PFSK-1 (cell line): ENCODE measurements at regions not wholly inside any gene's neighbourhood (a gene's known extent, or its start where the extent isn't known, plus 50 kb on each side); places are given as distances from the start of the nearest gene placed in this dataset.

Source experiments
- POLR2AphosphoS5 ChIP-seq: IDR thresholded peaks from 2 replicates; pipeline ENCODE4 v1.6.1; 2012; ENCODE audit warnings: low read depth, mild to moderate bottlenecking, control low read depth, low read length, moderate library complexity
- SIN3A ChIP-seq: IDR thresholded peaks from 2 replicates; pipeline ENCODE4 v1.6.1; 2012; ENCODE audit warnings: mild to moderate bottlenecking, low read length, moderate library complexity, borderline replicate concordance; ENCODE audit not compliant: insufficient read depth
- TF ChIP-seq, protein P1 (sequence below), 2 experiments: IDR thresholded peaks; 2 replicates each; pipeline versions ENCODE4 v1.6.1 to v1.8.0; 2011 to 2012; ENCODE audit warnings: low read depth in 2 of 2, low read length in 2 of 2, control low read depth in 1 of 2, inconsistent platforms in 1 of 2, mild to moderate bottlenecking in 1 of 2, moderate library complexity in 1 of 2; ENCODE audit not compliant: insufficient read depth in 1 of 2

DNA sequence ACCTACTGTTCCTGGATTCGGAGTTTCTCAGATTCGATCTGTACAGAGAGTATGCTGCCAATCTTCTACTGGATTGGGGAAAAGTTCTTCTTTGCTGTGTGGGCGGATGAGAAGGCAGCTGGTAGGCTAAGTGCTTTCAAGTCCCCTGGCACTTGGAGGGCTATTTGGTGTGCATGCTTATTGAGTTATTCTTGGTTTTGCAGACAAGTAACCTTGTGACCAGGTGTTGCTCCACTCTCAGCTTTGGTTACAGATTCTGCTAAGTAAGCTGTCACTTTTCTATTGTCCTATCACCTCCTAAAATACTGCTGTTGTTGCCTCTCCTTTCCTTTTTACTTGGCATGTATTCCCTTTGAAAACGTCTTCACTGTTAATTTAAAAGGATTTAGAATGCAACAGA, 1375.1 kb upstream of the LRRTM3 start:
- TF ChIP-seq SIN3A (no peak), POLR2AphosphoS5 (no peak)
- TF ChIP-seq, protein P1, sequence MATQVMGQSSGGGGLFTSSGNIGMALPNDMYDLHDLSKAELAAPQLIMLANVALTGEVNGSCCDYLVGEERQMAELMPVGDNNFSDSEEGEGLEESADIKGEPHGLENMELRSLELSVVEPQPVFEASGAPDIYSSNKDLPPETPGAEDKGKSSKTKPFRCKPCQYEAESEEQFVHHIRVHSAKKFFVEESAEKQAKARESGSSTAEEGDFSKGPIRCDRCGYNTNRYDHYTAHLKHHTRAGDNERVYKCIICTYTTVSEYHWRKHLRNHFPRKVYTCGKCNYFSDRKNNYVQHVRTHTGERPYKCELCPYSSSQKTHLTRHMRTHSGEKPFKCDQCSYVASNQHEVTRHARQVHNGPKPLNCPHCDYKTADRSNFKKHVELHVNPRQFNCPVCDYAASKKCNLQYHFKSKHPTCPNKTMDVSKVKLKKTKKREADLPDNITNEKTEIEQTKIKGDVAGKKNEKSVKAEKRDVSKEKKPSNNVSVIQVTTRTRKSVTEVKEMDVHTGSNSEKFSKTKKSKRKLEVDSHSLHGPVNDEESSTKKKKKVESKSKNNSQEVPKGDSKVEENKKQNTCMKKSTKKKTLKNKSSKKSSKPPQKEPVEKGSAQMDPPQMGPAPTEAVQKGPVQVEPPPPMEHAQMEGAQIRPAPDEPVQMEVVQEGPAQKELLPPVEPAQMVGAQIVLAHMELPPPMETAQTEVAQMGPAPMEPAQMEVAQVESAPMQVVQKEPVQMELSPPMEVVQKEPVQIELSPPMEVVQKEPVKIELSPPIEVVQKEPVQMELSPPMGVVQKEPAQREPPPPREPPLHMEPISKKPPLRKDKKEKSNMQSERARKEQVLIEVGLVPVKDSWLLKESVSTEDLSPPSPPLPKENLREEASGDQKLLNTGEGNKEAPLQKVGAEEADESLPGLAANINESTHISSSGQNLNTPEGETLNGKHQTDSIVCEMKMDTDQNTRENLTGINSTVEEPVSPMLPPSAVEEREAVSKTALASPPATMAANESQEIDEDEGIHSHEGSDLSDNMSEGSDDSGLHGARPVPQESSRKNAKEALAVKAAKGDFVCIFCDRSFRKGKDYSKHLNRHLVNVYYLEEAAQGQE (IDR thresholded peaks at IDR 0.05; ENCODE audit: insufficient read depth in 1 of 2, low read depth in 2 of 2, low read length in 2 of 2), result no peak
